ENCODE measurements at regions not wholly inside any gene's neighbourhood (a gene's known extent, or its start where the extent isn't known, plus 50 kb on each side); places are given as distances from the start of the nearest gene placed in this dataset.

DNA sequence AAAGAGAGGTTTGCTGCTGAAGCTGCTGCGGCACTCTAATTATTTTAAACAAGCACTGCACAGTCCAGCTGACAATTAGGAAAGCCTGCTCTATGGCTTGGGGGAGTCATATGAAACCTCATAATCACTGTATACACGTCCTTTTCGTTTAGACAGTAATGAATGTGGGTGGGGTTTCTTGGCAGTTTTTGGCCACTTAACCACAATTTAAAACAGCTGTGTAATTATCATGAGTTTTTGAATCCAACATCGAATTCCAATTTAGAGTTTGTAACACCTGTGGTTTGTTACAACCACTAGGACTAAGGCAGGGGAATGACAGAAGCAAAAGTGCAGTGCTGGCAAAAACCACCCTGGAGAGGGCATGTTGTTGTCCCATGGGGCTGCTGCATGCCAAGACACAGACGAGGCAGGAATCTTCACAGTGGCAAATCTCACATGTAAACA, 99.5 kb downstream of the CXXC4 start:
- TF ChIP-seq, protein P1, sequence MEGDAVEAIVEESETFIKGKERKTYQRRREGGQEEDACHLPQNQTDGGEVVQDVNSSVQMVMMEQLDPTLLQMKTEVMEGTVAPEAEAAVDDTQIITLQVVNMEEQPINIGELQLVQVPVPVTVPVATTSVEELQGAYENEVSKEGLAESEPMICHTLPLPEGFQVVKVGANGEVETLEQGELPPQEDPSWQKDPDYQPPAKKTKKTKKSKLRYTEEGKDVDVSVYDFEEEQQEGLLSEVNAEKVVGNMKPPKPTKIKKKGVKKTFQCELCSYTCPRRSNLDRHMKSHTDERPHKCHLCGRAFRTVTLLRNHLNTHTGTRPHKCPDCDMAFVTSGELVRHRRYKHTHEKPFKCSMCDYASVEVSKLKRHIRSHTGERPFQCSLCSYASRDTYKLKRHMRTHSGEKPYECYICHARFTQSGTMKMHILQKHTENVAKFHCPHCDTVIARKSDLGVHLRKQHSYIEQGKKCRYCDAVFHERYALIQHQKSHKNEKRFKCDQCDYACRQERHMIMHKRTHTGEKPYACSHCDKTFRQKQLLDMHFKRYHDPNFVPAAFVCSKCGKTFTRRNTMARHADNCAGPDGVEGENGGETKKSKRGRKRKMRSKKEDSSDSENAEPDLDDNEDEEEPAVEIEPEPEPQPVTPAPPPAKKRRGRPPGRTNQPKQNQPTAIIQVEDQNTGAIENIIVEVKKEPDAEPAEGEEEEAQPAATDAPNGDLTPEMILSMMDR (IDR thresholded peaks at IDR 0.05; ENCODE audit: low read length), result no peak
- TF ChIP-seq EZH2 (optimal IDR thresholded peaks at IDR 0.05; ENCODE audit: low read depth, low read length) (no peak), EZH2phosphoT487 (IDR thresholded peaks at IDR 0.05; ENCODE audit: low read length) (no peak)

Measured in MM.1S (cell line).